Head of caudate nucleus (tissue), 42 donors: ENCODE measurements at regions not wholly inside any gene's neighbourhood (a gene's known extent, or its start where the extent isn't known, plus 50 kb on each side); places are given as distances from the start of the nearest gene placed in this dataset.
"Not testable (repeated sequence)": the region's sequence is repeated elsewhere in the genome, so short reads cannot be mapped to it uniquely, and the experiment has no call there.

Experiments
- DNase-seq, 42 donors: peaks; one replicate each; pipeline versions ENCODE4 v3.0.0 to v3.0.0-alpha.2; 2020 to 2021; ENCODE audit warnings: mixed read lengths in 7 of 42
- intact Hi-C: fragments of 100-400 bp; cut with DNase I; formaldehyde crosslinking; loops from one replicate; pipeline ENCODE4 v1.15.0; 2022

DNA sequence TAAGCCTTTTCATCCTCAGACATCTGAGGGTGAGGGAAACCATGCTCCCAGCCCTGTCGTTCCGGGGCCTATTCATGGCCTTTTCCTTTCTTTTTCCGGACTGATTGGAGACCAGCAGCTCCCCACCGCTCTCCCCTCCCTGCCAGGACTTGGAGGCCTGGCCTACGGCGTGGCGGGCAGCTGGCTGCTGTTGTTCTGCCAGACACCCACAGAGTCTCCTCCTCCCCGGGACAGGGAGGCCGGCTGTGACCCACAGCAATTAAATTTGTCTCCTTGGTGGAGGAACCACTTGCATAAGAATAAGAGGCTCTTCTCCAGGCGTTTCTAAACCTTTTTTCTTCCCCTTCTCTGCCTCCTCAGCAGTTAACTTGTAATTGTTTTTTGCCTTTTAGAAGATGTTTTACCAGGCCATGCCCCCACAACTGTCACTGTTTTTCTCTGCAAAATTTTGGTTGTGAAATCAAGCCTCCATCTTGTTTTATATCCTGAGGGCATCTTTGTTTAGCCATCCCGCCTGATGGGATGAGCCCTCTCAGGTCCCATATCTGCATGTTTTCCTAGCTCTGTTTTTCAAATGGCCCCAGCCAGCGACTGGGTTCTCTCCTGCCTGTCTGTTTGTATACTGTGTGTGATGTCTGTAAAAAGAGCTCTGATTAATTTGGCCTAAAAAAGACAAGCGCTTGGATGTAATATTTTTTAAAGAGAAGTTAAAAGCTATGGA, 1060.0 kb upstream of the DDX18 start:
- intact Hi-C loops: no loop called here
- DNase-seq: peak in 15 of 42 donors; percentile 2 to 55 (median 18)

DNA sequence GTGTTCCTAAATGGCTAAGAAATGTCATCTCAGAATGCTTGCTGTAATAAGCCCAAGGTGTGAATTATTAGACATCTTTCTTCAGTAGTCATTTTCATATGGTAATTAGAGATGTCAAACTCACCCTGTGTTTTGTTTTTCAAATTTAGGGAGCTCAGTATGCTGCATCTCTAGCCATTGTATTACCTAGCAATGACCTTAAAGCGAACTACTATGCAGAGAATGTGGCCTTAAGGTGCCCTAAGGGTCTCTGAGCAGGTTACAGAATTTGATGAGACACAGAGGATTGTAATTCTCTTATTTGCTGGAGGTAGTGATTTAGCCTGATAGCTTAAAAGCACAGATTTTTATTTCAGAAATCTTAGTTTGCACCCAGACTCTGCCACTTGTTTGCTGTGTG, 1052.6 kb upstream of the DDX18 start:
- DNase-seq: no peak
- intact Hi-C loops: no loop called here

DNA sequence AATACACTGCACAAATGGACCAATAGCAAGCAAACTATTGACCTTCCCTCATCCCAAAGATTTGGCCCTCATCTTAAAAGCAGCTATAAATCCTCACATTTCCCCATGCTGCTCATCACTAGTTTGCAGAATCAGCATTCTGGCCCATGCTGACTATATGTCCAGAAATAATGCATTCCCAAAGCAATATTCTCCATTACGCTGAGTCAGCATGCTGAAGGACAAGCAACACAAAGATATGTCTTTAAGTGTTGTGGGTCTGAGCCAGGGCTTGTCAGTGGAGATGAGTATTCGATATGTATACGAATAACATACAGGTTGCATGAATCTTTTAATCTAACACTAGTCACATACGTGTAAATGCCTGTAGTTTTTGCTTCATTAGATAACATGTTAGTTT, 1045.0 kb upstream of the DDX18 start:
- intact Hi-C loops: no loop called here
- no peak for DNase-seq

DNA sequence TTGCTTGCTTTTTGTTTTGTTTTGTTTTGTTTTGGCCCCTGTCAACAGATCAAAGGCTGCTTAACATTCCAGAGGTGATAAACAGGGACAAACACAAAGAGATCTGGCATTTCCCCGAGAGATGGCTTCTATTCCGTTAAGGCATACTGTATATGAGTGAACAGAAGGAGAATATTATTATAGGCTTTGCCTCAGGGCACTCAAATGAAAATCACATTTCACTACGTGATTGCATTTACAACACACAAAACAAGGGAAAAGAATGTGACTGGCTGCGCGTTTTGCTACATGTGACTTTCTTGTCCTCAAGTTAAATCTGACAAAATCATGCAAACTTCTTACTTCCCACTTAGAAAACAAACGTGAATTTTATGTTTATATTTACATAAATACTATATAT, 1037.9 kb upstream of the DDX18 start:
- intact Hi-C loops: no loop called here

DNA sequence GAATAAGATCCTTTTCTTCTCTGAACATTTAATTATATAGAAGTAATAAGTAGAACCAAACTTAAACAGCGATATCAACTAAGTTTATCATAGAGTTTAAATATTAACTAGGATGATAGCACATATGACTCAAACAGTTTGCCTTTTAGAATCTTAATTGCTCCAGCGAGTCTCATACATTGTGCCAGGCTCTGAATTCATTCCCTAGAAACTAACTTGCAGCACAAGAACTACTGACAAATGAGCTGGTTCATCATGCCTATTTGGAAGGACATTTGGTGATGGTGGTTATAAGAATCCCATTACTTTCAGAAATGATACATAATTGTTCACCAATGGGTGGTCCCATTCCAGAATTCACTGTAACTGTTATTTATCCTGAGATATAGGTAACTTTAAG, 1026.6 kb upstream of the DDX18 start:
- DNase-seq: no peak
- intact Hi-C loops: no loop called here

More for the DNA sequence above, 1037.9 kb upstream of the DDX18 start:
- DNase-seq: no peak

DNA sequence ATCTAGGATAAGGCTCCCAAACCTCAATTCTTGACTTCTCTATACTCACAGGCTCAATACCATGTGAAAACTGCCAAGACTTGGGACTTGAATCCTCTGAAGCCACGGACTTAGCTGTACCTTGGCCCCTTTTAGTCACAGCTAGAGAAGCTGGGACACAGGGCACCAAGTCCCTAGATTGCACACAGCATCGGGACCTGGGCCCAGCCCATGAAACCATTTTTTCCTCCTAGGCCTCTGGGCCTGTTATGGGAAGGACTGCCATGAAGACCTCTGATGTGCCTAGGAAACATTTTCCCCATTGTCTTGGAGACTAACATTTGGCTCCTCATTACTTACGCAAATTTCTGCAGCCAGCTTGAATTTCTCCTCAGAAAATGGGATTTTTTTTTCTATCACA, 1011.8 kb upstream of the DDX18 start:
- intact Hi-C loops: no loop called here
- no peak for DNase-seq

DNA sequence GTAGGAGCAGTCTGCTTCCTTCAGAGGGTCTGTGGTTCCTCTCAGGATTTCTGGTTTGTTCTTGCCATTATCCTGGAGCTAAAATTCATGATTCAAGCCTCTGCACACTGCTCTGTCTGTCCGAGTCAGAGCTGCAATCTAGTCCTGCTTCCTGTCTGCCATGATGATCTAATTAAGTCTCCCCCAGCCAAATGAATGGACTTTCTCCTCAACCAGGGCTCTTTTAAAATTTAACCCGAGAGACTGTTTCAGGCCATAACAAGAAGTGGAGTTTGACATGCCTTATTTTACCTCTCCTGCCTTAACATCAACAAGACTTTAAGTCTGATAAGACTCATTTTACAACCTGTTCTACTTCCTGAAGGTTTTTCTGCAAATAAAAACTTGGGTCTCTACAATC, 1009.6 kb upstream of the DDX18 start:
- no peak for DNase-seq
- intact Hi-C loops: no loop called here

DNA sequence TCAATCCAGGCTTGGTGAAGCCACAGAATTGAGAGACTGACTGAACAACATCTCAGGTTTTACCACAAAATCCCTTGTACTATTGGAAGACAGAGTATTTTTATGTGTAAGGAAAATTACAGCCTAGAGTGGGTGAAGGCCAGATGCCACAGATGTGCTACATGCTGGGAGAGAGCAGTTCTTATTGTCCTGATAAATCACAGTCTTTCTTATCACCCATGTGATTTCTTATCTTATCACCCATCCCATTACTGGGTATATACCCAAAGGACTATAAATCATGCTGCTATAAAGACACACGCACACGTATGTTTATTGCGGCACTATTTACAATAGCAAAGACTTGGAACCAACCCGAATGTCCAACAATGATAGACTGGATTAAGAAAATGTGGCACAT, 1008.0 kb upstream of the DDX18 start:
- intact Hi-C loops, DNase-seq: not testable (repeated sequence)

DNA sequence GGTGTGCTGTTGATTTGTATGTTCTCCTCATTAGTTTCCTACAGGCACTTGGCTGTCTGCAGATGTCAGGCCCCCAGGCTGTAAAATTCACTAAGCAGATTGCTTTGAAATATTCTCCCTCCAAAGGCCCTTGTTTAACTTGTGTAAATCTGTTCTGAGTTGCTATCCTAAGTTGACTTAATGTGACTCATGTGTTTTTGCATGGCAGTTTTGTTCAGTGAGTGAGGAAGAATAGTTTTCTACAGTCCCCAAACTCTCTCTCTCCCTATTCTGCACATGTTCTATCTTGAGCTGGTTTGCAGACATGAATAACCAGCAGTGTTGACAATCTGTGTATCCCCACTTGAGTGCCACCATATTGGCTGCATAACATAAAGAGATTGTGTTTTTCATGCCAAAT, 1005.4 kb upstream of the DDX18 start:
- intact Hi-C loops: no loop called here
- DNase-seq: no peak

DNA sequence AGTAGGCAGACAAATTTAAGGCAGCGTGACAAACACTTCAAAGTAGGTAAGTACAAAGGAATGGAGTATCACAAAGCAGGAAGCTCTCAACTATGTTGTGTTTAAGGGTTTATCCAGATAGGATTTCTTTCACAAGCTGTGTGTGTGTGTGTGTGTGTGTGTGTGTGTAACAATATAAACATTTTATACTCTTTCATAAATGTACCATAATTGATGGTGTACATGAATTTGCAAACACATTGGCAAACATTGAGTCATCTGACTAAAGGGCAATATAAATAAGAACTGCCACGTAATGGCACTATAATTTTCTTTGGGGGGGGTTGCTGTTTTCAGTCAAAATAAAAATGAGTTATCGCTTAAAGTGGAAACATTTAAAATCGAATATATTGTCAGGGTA, 1004.4 kb upstream of the DDX18 start:
- intact Hi-C loops: no loop called here
- no peak for DNase-seq

DNA sequence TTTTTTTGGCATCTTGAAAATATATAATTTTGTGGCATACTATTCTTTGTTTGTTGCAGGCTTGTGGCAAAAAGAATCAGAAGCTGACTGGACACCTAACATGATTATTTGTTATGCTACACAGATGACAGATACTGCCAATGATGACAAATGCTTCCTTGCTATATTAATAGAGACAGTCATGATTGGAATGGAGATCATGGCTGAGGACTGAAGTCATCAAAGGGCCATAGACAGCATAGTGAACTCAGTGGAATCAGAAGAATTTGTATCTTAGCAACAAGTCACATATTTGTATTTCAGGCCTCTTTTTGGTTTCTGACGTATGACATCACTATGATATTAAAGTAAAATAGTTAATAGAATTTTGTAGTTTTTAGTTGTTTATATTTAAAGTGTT, 1003.8 kb upstream of the DDX18 start:
- no peak for DNase-seq
- intact Hi-C loops: no loop called here

DNA sequence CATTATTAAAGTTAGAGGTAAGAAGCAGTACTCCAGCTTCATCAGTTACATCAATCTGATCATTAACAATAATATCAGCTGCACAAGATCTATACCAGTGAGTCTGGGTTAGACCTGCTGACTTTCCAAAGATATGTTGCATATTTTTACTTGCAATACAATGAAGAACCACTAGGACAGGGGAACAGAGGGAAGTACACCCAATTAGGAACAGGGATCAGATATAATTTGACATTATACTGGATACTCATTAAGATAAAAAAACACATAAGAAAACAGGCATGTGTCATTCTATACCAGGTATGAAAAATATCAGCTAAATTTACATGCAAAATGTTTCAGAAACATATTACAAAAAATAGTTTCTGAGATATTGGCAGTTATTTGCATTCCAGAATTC, 995.1 kb upstream of the DDX18 start:
- DNase-seq: no peak
- intact Hi-C loops: no loop called here

DNA sequence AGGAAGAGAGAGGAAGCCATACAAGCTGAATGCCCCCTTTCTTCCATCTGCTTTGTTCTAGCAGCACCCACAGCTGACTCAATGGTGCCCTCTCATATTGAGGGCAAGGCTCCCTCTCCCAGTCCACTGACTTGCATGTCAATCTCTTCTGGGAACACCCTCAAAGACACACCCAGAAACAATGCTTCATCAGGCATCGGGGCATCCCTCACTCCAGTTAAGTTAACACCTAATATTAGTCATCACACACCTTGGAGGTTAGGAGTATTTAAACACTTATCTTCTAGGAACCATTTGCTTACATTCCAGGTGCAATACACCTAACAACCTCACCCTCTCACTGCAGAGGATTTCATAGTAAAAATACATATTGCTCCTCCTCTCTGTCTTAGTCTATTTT, 993.5 kb upstream of the DDX18 start:
- no peak for DNase-seq
- intact Hi-C loops: no loop called here

DNA sequence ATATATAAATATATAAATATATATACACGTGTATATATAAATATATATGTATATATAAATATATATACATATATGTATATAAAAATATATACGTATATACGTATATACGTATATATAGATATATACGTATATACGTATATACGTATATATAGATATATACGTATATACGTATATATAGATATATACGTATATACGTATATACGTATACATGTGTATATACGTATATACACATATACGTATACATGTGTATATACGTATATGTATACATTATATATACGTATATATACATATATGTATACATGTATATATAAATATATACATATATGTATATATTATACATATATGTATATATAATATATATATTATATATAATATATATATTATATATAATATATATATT, 984.9 kb upstream of the DDX18 start:
- intact Hi-C loops, DNase-seq: not testable (repeated sequence)

DNA sequence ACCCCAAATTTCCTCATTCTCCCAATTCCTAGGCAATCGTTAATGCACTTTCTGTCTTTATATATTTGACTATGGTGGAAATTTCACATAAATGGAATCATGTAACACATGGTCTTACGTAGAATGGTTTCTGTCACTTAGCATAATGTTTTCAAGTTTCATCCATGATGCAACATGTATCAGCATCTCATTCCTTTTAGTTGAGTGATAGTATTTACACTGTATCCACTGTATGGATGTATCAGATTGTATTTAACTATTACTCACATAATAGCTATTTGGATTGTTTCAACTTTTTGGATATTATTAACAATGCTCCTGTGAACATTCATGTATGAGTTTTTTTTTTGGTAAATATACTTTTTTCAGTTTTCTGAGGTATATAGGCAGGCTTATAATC, 982.3 kb upstream of the DDX18 start:
- intact Hi-C loops: no loop called here
- DNase-seq: no peak

DNA sequence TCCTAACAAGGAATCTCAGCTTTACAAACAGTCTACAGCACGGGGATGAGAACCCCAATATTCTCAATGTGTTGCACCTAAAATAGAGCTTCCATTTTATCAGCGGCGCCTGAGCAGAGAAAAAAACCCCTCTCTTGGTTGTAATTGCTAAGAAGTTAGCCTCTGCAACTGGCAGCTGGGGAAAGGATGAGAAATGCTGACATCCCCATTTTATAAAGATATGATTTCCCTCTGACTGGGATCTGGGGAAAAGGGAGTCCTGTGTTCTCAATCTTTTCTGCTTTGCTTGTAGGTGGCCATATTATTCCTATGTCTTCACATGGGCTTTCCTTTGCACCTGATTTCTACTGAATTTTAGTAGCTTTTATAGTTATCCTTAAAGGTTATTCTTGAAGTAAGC, 981.4 kb upstream of the DDX18 start:
- no peak for DNase-seq
- intact Hi-C loops: no loop called here

DNA sequence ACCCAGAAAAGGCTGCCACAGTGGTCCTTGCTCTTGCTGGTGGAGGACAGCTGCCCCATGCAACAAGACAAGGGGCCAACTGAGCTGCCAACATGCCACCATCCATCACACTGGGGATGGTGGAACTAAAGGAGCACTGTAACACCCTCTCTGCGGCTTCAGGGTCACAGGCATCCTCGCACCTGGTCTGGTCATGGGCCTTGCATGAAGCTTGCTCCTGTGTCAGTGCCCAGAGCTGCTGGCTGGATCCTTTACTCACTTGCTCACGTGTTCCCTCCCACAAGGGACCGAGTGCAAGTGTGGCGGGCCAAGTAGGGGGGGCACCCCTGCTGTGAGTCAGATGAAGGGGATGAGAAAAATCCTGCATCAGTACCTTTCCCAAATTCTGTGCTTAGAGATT, 972.3 kb upstream of the DDX18 start:
- DNase-seq: no peak
- intact Hi-C loops: no loop called here

DNA sequence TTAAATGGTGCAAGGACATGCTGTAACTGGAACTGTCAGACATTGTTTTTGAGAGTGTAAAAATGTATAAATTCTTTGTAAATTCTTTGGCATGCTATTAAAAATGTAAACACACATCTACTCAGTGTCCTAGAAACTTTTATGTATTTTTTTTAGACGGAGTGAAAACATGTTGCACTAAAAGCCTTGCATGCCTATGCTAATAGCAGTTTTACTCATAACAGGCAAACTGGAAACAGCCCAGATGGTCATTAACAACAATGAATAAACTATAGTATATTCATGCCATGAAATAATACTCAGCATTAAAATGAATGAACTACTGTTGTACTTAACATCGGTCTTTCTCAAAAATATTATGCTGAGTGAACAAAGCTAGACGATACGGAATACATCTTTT, 954.8 kb upstream of the DDX18 start:
- DNase-seq: no peak
- intact Hi-C loops: no loop called here

DNA sequence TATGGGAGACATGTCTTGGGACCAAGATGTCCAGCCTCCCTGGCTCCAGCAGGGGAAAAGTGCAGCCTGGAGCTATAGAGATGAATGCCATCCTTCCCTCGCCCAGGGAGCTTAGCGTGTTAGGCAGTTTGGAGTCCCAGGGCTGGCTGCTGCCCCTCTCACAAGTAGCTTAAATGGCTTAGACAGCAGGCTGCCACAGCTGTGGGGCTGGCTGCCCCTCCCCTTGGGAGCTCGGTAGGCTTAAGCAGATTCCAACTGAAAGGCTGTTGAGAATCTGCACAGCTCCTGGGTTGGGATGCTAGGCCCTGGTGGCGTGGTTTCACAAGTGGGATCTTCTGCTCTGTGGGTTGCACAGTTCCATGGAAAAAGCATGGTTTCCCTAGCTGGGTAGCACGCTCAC, 940.5 kb upstream of the DDX18 start:
- no peak for DNase-seq
- intact Hi-C loops: no loop called here

DNA sequence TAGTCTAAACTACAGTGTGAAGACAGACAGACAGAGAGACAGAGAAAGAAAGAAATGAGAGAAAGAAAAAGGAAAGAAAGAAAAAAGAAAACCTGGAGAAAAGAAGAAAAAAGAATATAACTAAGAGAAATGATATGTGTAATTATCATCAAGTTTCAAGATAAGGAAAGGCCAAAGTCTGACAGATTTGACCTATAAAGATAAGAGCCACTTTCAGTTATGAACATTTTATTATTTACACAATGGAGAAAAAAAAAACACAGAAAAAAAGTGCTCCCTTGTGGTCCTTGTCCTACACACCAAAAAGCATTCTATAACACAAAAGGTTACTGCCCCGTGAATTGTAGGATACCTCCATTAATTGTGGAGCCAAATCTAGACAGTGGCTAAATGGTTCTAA, 937.2 kb upstream of the DDX18 start:
- DNase-seq: no peak
- intact Hi-C loops: no loop called here

DNA sequence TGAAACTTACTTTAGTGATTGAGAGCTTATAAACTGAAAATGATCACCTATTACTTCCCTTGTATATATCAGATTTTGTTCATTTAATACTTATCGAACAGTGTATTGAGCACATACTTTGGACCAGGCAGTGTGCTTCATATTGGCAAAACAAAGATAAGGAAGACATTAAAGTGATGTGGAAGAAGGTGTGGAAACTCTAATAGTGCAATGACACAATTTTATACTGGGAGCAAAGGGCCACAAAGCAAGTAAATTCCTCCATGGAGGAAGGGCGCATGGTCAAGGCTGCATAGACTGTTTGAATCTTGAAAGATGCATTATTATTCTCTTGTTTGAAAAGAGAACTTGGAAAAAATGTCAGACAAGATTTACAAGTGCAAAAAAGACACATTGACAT, 936.5 kb upstream of the DDX18 start:
- DNase-seq: no peak
- intact Hi-C loops: no loop called here

DNA sequence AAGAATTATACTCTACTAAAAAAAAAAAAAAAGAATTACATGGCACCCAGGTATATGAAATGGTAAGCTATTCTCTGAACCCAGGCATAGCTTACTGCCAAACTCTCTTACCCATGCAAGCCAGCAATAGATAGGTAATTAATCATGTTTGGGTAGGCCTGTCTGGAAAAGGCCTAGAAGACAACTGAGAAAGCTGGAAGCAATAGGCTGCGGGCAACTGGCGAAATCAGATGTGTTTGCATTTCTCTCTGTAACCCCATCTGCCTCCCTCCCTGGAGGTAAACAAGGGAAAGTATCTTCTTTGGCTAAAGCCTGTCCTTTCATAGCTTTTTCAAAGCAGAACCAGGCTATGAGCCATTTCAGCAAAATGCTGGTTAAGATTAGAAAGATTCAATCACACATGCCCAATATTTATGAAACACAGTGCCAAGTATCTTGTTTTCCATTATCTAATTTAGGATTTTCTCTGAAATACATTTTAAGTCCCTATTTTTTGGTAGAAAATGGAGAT, 934.8 kb upstream of the DDX18 start:
- intact Hi-C loops: no loop called here
- no peak for DNase-seq
